D721Med (cell line): ENCODE measurements at regions not wholly inside any gene's neighbourhood (a gene's known extent, or its start where the extent isn't known, plus 50 kb on each side); places are given as distances from the start of the nearest gene placed in this dataset.

Experiments used
- DNase-seq: peaks from one replicate; pipeline ENCODE4 v3.0.0; 2011; ENCODE audit warnings: low spot score; ENCODE audit not compliant: insufficient read length
- FAIRE-seq: peaks from 2 replicates; lab custom pipeline; 2011; peaks lifted over from hg19 to GRCh38; lab: Jason Lieb, UNC
- CTCF ChIP-seq: IDR thresholded peaks from 2 replicates; pipeline ENCODE4 v1.5.1; 2012; ENCODE audit warnings: mild to moderate bottlenecking, control low read depth; ENCODE audit not compliant: insufficient read depth; ENCODE audit errors: missing control alignments

GRCh38 chr4:125498981-125499380 lies 184.2 kb downstream of the FAT4 start:
- DNase-seq: no peak
- FAIRE-seq: no peak
- no peak for TF ChIP-seq CTCF

- peak; percentile 29 for FAIRE-seq
- TF ChIP-seq CTCF: no peak
Observed at GRCh38 chr4:125501090-125501489, 186.3 kb downstream of the FAT4 start.

GRCh38 chr4:125501568-125501967 lies 186.8 kb downstream of the FAT4 start:
- DNase-seq: no peak
- FAIRE-seq: no peak
- no peak for TF ChIP-seq CTCF

More at GRCh38 chr4:125501090-125501489, 186.3 kb downstream of the FAT4 start:
- no peak for DNase-seq

- FAIRE-seq: no peak
- TF ChIP-seq CTCF: no peak
- DNase-seq: no peak
Observed at GRCh38 chr4:125505621-125506020, 190.9 kb downstream of the FAT4 start.

- no peak for TF ChIP-seq CTCF
- FAIRE-seq (no peak), DNase-seq (no peak)
Observed at GRCh38 chr4:125507141-125507540, 192.4 kb downstream of the FAT4 start.

GRCh38 chr4:125511715-125512114 lies 197.0 kb downstream of the FAT4 start:
- no peak for TF ChIP-seq CTCF
- FAIRE-seq (no peak), DNase-seq (no peak)

- DNase-seq (no peak), FAIRE-seq (no peak)
- no peak for TF ChIP-seq CTCF
Observed at GRCh38 chr4:125515016-125515415, 200.3 kb downstream of the FAT4 start.
